SHP77 treated with DMSO at 0.1 percent for 48 hours (cell line): ENCODE measurements at regions not wholly inside any gene's neighbourhood (a gene's known extent, or its start where the extent isn't known, plus 50 kb on each side); places are given as distances from the start of the nearest gene placed in this dataset.
"Not testable (repeated sequence)": the region's sequence is repeated elsewhere in the genome, so short reads cannot be mapped to it uniquely, and the experiment has no call there.

ENCODE experiments used
- DNase-seq: peaks from one replicate; lab custom pipeline; 2025; lab: John Stamatoyannopoulos, UW

- DNase-seq: no peak
Measured at GRCh38 chr22:22977479-22978200, 90.0 kb downstream of the IGLL5 start.

DNA sequence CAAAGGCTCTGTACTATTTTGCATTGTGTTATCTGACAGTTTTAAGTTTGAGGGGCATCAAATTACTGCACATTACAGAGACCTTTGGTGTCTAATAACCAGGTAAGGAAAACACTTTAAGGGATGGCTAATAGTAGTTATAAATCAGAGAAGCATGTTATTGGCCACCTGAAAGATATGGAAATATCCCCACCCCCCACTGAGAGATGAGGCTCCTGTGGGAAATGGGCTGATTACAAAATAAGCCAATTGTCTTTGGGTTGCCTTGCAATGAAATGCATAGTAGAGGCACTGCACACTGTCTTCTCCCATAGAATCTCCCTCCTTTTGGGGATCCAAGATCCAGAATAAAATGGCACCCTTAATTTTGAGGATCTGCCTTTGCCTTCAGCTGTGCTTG lies 91.0 kb downstream of the IGLL5 start:
- no peak for DNase-seq

DNA sequence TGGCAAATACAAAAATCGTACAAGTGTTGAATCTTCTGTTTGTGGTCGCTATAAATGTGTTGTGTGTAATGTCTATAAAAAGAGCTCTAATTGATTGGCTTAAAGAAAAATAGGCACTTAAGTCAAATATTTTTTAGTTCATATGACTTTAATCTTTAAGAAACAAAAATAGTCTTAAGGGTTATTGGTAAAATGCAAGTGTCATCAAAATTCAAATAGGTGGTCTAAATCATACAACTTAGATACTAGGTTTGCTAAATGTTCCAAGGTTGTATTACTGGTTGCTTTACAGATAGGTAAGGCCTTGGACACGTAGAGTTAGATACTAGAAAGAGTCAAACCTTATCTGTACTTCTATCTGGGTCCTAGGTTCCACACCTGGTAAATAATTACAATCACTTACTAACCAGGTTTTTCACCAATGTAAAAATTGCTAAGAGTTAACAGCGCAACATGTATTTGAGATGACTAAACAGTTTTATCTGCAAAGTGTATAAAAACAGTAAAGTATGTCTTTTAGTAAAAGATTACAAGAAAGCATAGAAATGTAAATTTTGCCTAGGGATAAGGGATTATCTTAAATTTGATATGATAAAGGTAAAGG lies 91.1 kb upstream of the GNAZ start:
- no peak for DNase-seq

DNA sequence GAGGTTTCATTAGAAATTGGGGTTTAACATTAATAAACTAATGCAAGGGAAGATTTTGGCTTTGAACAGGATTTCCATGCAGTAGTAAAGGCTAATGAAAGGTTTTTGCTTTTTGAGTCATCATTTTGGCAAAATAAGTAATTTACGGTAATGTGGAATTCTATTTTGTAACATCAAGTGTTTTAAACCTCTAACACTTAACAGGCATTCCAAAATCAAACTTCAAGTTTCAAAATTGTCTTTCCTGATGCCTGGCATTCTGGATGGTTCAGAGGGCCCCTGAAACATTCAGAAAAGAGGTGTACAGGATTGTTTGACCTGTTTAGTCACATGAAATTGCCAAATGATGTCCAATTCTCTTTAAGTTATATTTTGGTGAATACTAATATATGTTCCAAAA lies 90.4 kb upstream of the GNAZ start:
- no peak for DNase-seq

- no peak for DNase-seq
Measured at GRCh38 chr22:22981670-22982571, 88.4 kb upstream of the GNAZ start.

DNA sequence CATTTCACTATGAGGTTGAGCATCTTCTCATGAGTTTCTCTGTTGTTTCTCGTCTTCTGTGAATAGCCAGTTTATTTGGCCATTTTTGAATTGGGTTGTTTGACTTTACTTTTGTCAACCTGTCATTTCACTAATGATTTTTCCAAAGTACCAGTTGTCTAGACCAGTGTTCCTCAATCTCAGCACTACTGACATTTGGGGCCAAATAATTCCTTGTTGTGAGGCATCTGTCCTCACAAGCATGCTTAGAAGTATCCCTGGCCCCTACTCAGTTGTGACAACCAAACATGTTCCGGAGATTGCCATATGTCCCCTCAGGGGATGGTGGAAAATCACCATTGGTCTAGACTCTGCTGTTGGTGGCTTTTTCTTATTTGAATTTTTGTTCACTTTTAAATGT lies 87.7 kb upstream of the GNAZ start:
- no peak for DNase-seq

DNA sequence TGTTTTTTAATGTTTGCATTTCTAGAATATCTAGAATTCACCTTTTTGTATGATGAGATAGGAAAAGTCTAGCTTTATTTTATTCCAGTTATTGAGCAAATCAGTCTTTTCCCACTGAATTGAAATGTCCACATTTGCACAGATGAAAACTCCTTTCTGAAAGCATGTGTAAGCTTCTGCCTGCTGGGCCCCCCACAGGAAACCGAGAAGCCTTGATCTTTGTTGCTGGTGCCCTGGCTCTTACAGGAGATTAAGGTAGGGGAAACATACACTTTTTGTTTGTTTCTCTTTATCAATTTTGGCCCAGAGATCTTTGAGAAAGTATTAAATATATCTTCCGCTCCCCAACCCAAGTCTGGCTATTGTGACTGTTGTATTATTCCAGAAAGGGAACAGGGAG lies 87.2 kb upstream of the GNAZ start:
- no peak for DNase-seq

DNA sequence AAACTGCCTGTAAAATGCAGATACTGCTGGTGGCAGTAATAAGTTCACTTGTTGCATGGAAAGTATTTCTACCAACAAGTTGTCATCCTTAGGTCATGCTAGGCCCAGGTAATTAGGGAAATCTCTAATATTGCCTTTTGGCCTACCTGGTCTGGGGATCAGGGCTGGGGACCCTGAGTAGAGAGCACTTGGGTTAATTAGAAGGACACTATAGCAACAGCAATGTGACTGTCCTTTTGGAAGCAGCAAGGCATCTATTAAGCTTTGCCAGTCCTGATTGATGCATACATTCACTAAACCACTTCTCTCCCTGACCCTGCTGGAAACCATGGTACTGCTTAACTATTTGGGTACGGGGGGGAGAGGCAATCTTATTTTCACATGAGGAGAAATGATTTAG lies 86.5 kb upstream of the GNAZ start:
- no peak for DNase-seq

- no peak for DNase-seq
Measured at GRCh38 chr22:22984967-22985366, 85.4 kb upstream of the GNAZ start.

DNA sequence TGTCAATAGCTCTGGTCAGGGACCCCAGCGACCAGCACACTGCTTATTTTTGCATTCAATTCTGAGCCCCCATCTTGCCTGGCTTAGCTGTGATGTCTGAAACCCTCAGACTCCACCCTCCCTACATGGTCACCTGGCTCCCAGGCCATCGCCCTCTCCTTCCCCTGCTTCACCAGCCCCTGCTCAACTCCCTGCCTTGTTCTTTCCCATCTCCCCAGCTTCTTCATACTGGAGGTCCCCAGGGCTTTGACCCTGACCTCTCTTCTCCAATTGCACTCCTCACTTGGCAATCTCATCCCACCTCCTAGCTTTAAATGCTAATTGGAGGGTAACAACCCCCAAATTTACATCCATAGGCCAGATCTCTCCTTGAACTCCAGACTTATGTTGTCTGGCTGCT lies 84.3 kb upstream of the GNAZ start:
- DNase-seq: no peak

DNA sequence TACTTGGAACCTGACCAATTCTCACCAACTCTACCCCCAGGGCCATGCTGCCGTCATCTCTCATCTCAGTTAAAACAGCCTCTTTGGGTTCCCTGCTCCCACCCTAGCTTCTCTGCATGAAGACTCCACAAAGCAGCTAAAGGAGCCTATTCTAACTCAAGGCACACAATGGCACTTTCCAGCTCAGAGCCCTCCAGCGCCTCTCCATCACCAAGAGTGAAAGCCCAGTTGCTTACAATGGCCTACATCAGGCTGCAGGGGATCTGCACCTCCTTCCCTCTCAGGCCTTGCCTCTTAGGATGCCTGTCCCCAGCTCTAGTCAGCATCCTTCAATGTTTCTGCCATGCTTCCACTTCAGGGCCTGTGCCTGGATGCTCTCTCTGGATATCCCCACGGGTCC lies 83.7 kb upstream of the GNAZ start:
- DNase-seq: no peak

DNA sequence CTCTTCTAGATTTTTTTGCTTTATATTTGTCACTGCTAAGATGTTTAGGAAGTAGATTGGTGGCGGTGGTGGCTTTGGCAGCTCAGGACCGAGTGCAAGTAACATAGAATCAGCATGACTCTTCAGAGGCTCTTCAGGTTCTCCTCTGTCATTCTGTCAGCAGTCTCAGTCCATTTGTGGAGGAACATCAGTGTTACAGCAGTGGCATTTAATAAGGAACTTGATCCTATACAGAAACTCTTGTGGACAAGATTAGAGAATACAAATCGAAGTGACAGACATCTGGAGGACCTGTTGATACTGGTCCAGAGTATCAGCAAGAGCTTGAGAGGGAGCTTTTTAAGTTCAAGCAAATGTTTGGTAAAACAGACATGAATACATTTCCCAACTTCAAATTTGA lies 82.2 kb upstream of the GNAZ start:
- DNase-seq: no peak

- DNase-seq: no peak
Measured at GRCh38 chr22:22988785-22989184, 81.5 kb upstream of the GNAZ start.

GRCh38 chr22:22989856-22990255 lies 80.5 kb upstream of the GNAZ start:
- DNase-seq: no peak

GRCh38 chr22:22990711-22991505 lies 79.4 kb upstream of the GNAZ start:
- DNase-seq: not testable (repeated sequence)

- DNase-seq: no peak
Measured at GRCh38 chr22:22992474-22992873, 77.8 kb upstream of the GNAZ start.

GRCh38 chr22:22993184-22993583 lies 77.1 kb upstream of the GNAZ start:
- no peak for DNase-seq

GRCh38 chr22:22995166-22995565 lies 75.2 kb upstream of the GNAZ start:
- DNase-seq: no peak

DNA sequence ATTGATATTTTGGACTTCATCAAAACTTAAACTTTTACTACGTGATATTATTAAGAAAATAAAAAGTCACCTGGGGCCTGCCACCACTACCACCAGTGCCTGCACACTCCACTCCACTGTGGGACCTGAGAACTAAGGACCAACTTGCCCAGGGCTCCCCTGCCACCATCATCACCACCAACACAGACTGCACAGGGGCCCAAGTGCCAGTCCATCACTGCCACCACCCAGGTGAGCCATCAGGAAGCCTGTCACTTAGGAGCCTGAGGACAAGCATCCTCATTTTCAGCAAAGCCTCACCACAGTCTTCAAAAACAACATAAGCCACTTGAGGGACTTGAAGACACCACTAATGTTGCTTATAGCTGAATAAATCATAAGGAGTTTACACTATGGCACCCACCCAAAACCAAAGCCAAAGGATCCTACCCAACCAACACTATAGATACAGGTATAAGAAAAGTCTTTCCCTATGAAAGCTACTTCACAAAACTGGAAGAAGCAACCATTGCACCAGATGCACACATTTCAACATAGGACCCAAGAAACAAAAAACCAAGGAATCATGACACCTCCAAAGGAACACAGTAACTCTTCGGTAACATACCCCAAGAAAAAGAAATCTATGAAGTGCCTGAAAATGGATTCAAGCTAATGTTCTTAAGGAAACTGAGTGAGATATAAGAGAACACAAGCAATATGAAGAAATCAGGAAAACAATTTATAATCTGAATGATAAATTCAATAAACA lies 73.6 kb upstream of the GNAZ start:
- DNase-seq: no peak

DNA sequence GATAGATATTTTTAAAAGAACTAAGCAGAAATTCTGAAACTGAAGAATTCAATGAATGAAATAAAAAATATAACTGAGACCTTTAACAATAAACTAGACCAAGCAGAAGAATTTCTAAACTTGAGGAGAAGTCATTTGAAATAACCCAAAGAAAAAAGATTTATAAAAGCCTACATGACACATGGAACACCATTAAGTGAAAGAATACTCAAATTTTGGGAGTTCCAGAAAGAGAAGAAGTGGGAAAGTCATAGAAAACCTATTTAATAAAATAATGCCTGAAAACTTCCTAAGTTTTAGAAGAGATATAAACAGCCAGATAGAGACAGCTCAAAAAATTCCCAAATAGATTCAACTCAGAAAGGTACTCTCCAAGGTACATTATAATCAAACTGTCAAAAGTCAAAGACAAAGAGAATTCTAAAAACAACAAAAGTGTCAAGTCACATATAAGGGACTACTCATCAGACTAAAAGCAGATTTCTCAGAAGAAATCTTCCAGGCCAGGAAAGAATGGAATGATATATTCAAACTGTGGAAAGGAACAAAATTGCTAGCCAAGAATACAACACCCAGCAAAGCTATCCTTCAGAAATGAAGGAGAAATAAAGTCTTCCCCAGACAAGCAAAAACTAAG lies 72.9 kb upstream of the GNAZ start:
- no peak for DNase-seq

DNA sequence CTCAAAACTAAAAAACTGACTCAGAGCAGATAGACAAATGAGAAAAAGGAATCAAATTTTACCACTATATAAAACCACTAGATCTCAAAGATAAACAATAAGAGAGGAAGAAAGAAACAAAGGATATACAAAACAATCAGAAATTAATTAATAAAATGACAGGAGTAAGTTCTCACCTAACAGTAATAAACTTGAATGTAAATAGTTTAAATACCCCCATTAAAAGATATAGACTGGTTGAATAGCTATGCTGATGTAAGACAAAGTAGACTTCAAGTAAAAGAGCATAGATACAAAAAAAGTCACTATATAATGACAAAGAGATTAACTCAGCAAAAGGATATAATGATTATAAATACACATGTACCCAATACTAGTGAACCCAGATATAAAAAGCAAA lies 72.3 kb upstream of the GNAZ start:
- DNase-seq: no peak
